PC-9 (cell line): ENCODE measurements at regions not wholly inside any gene's neighbourhood (a gene's known extent, or its start where the extent isn't known, plus 50 kb on each side); places are given as distances from the start of the nearest gene placed in this dataset.
"Not testable (repeated sequence)": the region's sequence is repeated elsewhere in the genome, so short reads cannot be mapped to it uniquely, and the experiment has no call there.

ENCODE experiments used
- BruUV-seq: library from RNA; stranded (reverse); fragments of 400-500 nt; replicated peaks from 2 replicates; lab custom pipeline; 2021; lab: Mats Ljungman, UMichigan
- CTCF ChIA-PET: fragments of 300-600 bp; sonication (Branson Sonifier 250); formaldehyde crosslinking; loops from one replicate; lab custom pipeline; 2022; ENCODE audit warnings: antibody characterized with exemption; lab: Charles Lee
- POLR2A ChIA-PET: fragments of 300-600 bp; sonication (Branson Sonifier 250); formaldehyde crosslinking; loops from one replicate; lab custom pipeline; 2022; ENCODE audit warnings: antibody characterized with exemption; ENCODE audit not compliant: unreplicated experiment; lab: Charles Lee
- DNase-seq, 2 experiments: peaks; one replicate each; pipeline versions ENCODE4 v3.0.0 to v3.0.0-alpha.2; 2015 to 2022; ENCODE audit warnings: mixed read lengths in 1 of 2
- H2AFZ ChIP-seq: fragments of 200-600 bp; sonication (generic); 2 replicates; pipeline ENCODE4 v1.8.1; 2017; ENCODE audit warnings: antibody characterized with exemption
- H3F3A ChIP-seq: fragments of 200-600 bp; sonication (generic); 2 replicates; pipeline ENCODE4 v1.8.1; 2017; ENCODE audit warnings: antibody characterized with exemption, mild to moderate bottlenecking, low read depth; ENCODE audit not compliant: insufficient read depth
- H3K27ac ChIP-seq: fragments of 200-600 bp; sonication (generic); 2 replicates; pipeline ENCODE4 v1.6.1; 2016; ENCODE audit warnings: mixed run types
- H3K27me3 ChIP-seq: fragments of 200-600 bp; sonication (generic); 2 replicates; pipeline ENCODE4 v1.6.1; 2016; ENCODE audit warnings: low read depth, mixed run types; ENCODE audit not compliant: insufficient read depth
- H3K36me3 ChIP-seq: fragments of 200-600 bp; sonication (generic); 2 replicates; pipeline ENCODE4 v1.6.1; 2016; ENCODE audit warnings: low read depth, mixed run types
- H3K4me1 ChIP-seq: fragments of 200-600 bp; sonication (generic); replicated peaks from 2 replicates; pipeline ENCODE4 v1.6.1; 2016; ENCODE audit warnings: mixed run types; ENCODE audit not compliant: insufficient read depth
- H3K4me2 ChIP-seq: fragments of 200-600 bp; sonication (generic); 2 replicates; pipeline ENCODE4 v1.6.1; 2017; ENCODE audit warnings: mixed run types
- H3K4me3 ChIP-seq: fragments of 200-600 bp; sonication (generic); 2 replicates; pipeline ENCODE4 v1.6.1; 2016; ENCODE audit warnings: mixed run types
- H3K79me2 ChIP-seq: fragments of 200-600 bp; sonication (generic); 2 replicates; pipeline ENCODE4 v1.6.1; 2017; ENCODE audit warnings: low read depth, mixed run types
- H3K9me2 ChIP-seq: fragments of 200-600 bp; sonication (generic); 2 replicates; pipeline ENCODE4 v1.8.1; 2017; ENCODE audit warnings: mild to moderate bottlenecking; ENCODE audit not compliant: insufficient read depth
- H3K9me3 ChIP-seq: fragments of 200-600 bp; sonication (generic); 2 replicates; pipeline ENCODE4 v1.8.1; 2016; ENCODE audit warnings: low read depth; ENCODE audit not compliant: insufficient read depth
- H4K20me1 ChIP-seq: fragments of 200-600 bp; sonication (generic); 2 replicates; pipeline ENCODE4 v1.8.1; 2017; ENCODE audit not compliant: insufficient read depth
- CTCF ChIP-seq: fragments of 200-600 bp; sonication (generic); conservative IDR thresholded peaks from 2 replicates; pipeline ENCODE4 v1.6.1; 2017; ENCODE audit warnings: mixed run types, antibody characterized with exemption, mild to moderate bottlenecking, moderate library complexity
- EZH2 ChIP-seq: fragments of 200-600 bp; sonication (generic); IDR thresholded peaks from 2 replicates; pipeline ENCODE4 v1.8.0; 2017; ENCODE audit warnings: antibody characterized with exemption, low read depth
- intact Hi-C: fragments of 100-400 bp; cut with micrococcal nuclease; formaldehyde crosslinking; loops from one replicate; pipeline ENCODE4 v1.10.0; 2022; ENCODE audit not compliant: unreplicated experiment

DNA sequence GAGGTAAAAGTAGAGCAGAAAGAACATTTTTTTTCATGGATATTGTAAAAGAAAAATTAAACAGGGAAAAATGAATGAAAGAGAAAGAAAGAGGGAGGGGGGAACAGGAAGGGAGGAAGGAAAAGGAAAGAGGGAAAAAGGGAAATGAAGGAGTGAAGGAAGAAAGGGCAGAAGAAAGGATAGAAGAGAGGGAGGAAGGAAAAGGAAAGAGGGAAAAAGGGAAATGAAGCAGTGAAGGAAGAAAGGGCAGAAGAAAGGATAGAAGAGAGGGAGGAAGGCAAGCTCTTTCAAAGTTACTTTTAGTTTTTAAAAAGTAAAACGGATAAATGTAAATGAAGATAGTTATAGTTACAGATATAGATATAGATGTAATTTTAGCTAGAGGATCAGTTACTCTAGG, 1676.7 kb downstream of the MRPL39 start:
- H3K36me3 ChIP-seq = no peaks in the 10 kb centered on the region
- no peak overlapping the region for H3K27ac ChIP-seq
- no peak for DNase-seq
- H3K27me3 ChIP-seq = no peaks in the 10 kb centered on the region
- H3K9me3 ChIP-seq = no peaks in the 10 kb centered on the region
- H3K4me1 ChIP-seq = no peaks in the 10 kb centered on the region
- no peak overlapping the region for H3K4me3 ChIP-seq
- no peaks in the 10 kb centered on the region for H3K9me2 ChIP-seq
- H3K4me2 ChIP-seq = no peak overlapping the region
- no peaks in the 10 kb centered on the region for H3F3A ChIP-seq
- no peak overlapping the region for H2AFZ ChIP-seq
- BruUV-seq = no TSS peak
- no peaks in the 10 kb centered on the region for H4K20me1 ChIP-seq
- POLR2A ChIA-PET = no interaction called here
- no peak for TF ChIP-seq CTCF
- TF ChIP-seq EZH2 = no peak
- H3K79me2 ChIP-seq = no peaks in the 10 kb centered on the region
- CTCF ChIA-PET = no interaction called here
- intact Hi-C loops = no loop called here

DNA sequence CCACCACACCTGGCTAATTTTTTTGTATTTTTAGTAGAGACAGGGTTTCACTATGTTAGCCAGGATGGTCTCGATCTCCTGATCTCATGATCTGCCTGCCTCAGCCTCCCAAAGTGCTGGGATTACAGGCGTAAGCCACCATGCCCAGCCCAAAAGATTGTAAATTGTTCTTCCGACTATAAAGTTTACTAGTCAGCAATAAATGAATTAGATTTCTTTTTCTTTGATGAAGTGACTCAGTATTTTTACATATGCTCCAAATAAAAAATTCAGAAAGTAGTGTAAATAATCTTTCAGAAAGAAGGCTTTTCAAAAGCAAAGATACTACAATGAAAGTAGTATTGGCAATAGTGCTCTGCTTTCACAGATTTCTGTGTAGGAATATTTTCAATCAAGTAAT, 1680.9 kb downstream of the MRPL39 start:
- H3K27ac ChIP-seq, H4K20me1 ChIP-seq, BruUV-seq, H3K36me3 ChIP-seq, H3K27me3 ChIP-seq, intact Hi-C loops, H3K9me3 ChIP-seq, H2AFZ ChIP-seq, POLR2A ChIA-PET, H3K4me2 ChIP-seq, H3K9me2 ChIP-seq, CTCF ChIA-PET, H3K4me3 ChIP-seq, H3K79me2 ChIP-seq, DNase-seq, H3F3A ChIP-seq, H3K4me1 ChIP-seq: not testable (repeated sequence)

- intact Hi-C loops = no loop called here
- Histone ChIP-seq H3K4me2 (no peak overlapping the region), H3K4me3 (no peak overlapping the region), H3K79me2 (no peaks in the 10 kb centered on the region), H3K36me3 (no peaks in the 10 kb centered on the region), H2AFZ (no peak overlapping the region), H3K9me2 (no peaks in the 10 kb centered on the region), H4K20me1 (no peaks in the 10 kb centered on the region), H3K4me1 (no peaks in the 10 kb centered on the region), H3F3A (no peaks in the 10 kb centered on the region), H3K27me3 (no peaks in the 10 kb centered on the region), H3K27ac (no peak overlapping the region), H3K9me3 (no peaks in the 10 kb centered on the region)
- BruUV-seq = no TSS peak
- DNase-seq = no peak
- ChIA-PET POLR2A (no interaction called here), CTCF (no interaction called here)
- TF ChIP-seq EZH2 (no peak), CTCF (no peak)
Measured at GRCh38 chr21:23921670-23922418, 1685.4 kb downstream of the MRPL39 start.

GRCh38 chr21:23900727-23901126, 1706.6 kb downstream of the MRPL39 start:
- Histone ChIP-seq H3K27me3 (no peaks in the 10 kb centered on the region), H3K9me2 (no peaks in the 10 kb centered on the region), H3K27ac (no peak overlapping the region), H4K20me1 (no peaks in the 10 kb centered on the region), H3K36me3 (no peaks in the 10 kb centered on the region), H3K9me3 (no peaks in the 10 kb centered on the region), H3K4me1 (no peaks in the 10 kb centered on the region), H3K79me2 (no peaks in the 10 kb centered on the region), H3K4me2 (no peak overlapping the region), H3K4me3 (no peak overlapping the region), H3F3A (no peaks in the 10 kb centered on the region), H2AFZ (no peak overlapping the region)
- POLR2A ChIA-PET = no interaction called here
- no peak for DNase-seq
- TF ChIP-seq CTCF (no peak), EZH2 (no peak)
- CTCF ChIA-PET = no interaction called here
- BruUV-seq = no TSS peak
- intact Hi-C loops = no loop called here
